ENCODE measurements at regions not wholly inside any gene's neighbourhood (a gene's known extent, or its start where the extent isn't known, plus 50 kb on each side); places are given as distances from the start of the nearest gene placed in this dataset.

- no peak for DNase-seq (ENCODE audit: low read depth, low spot score)
- 0% methylated on average over 1 of the region's 1 CpG for WGBS (ENCODE audit: insufficient coverage, insufficient replicate concordance, low lambda C conversion rate, missing lambda C conversion rate)
- intact Hi-C loops (cut with micrococcal nuclease; ENCODE audit: unreplicated experiment) (no loop called here), in situ Hi-C loops (cut with MboI) (no loop called here)
- Histone ChIP-seq H3K79me2 (ENCODE audit: control insufficient read depth, insufficient read depth, low read length) (no peaks in the 10 kb centered on the region), H3K9me3 (replicated peaks; ENCODE audit: control insufficient read depth, insufficient read depth, low read length) (no peaks in the 10 kb centered on the region), H4K20me1 (ENCODE audit: control insufficient read depth, insufficient read depth) (no peaks in the 10 kb centered on the region), H3K36me3 (ENCODE audit: control insufficient read depth in 2 of 2, insufficient read depth in 2 of 2, low read length in 1 of 2) (no peaks in the 10 kb centered on the region), H3K4me3 (no peak overlapping the region), H2AFZ (ENCODE audit: control insufficient read depth, low read depth, low read length) (no peak overlapping the region), H3K27me3 (replicated peaks in 1 of 2; ENCODE audit: control insufficient read depth in 2 of 2, insufficient read depth in 2 of 2, low read length in 1 of 2) (no peaks in the 10 kb centered on the region), H3K4me1 (ENCODE audit: control insufficient read depth, insufficient read depth, low read length) (no peaks in the 10 kb centered on the region), H3K4me2 (ENCODE audit: control insufficient read depth, insufficient read depth) (no peak overlapping the region), H3K27ac (ENCODE audit: control insufficient read depth, insufficient read depth) (no peak overlapping the region), H3K9ac (ENCODE audit: control insufficient read depth, insufficient read depth, low read length) (no peak overlapping the region)
- SMC1A ChIA-PET (ENCODE audit: uncharacterized antibody, unreplicated experiment), result no interaction called here
- no TSS peak for BruUV-seq (replicated peaks)
- ATAC-seq, result no peak
- RAD21 ChIA-PET (ENCODE audit: unreplicated experiment), result no interaction called here
- FAIRE-seq, result no peak
- no peak for TF ChIP-seq MLLT1 (IDR thresholded peaks at IDR 0.05)
- no peak for TF ChIP-seq NR2C1 (IDR thresholded peaks at IDR 0.05)
- TF ChIP-seq TCF7 (IDR thresholded peaks at IDR 0.05; ENCODE audit: borderline replicate concordance), result no peak
- no peak for TF ChIP-seq HDAC6 (IDR thresholded peaks at IDR 0.05; ENCODE audit: unreplicated experiment)
- no peak for TF ChIP-seq PML (IDR thresholded peaks at IDR 0.05; ENCODE audit: low read length)
- no peak for TF ChIP-seq CHD1 (IDR thresholded peaks at IDR 0.05; ENCODE audit: low read depth, low read length)
- no peak for TF ChIP-seq RELB (IDR thresholded peaks at IDR 0.05; ENCODE audit: low read depth)
- TF ChIP-seq BCL3 (IDR thresholded peaks at IDR 0.05; ENCODE audit: borderline replicate concordance, insufficient read depth, low read depth, low read length, poor library complexity, severe bottlenecking), result no peak
- no peak for TF ChIP-seq IKZF2 (IDR thresholded peaks at IDR 0.05)
- no peak for TF ChIP-seq EZH2 (IDR thresholded peaks at IDR 0.05; ENCODE audit: borderline replicate concordance, control insufficient read depth, low read depth, low read length)
- TF ChIP-seq ZNF24 (IDR thresholded peaks at IDR 0.05), result no peak
- no peak for TF ChIP-seq BRCA1 (IDR thresholded peaks at IDR 0.05; ENCODE audit: low read depth, low read length)
- no peak for TF ChIP-seq CHD4 (IDR thresholded peaks at IDR 0.05)
- no peak for TF ChIP-seq NBN (IDR thresholded peaks at IDR 0.05)
- CTCF ChIA-PET, result interaction anchor here (1.0 to 1.1 kb wide), 2 partner anchors 22 to 255 kb away, joined by 3 read pairs; no protein-coding TSS in a partner anchor
- POLR2A ChIA-PET, result no interaction called here
These were observed 168.0 kb downstream of the FOXB1 start for GRCh38 chr15:60172143-60172542.

All from GM12878 (cell line).